IPS DF 19.7 (cell line): ENCODE measurements at regions not wholly inside any gene's neighbourhood (a gene's known extent, or its start where the extent isn't known, plus 50 kb on each side); places are given as distances from the start of the nearest gene placed in this dataset.
"Not testable (repeated sequence)": the region's sequence is repeated elsewhere in the genome, so short reads cannot be mapped to it uniquely, and the experiment has no call there.

Source experiments
- DNase-seq: peaks from one replicate; pipeline ENCODE4 v3.0.0-alpha.2; 2013; ENCODE audit warnings: low read depth, low spot score

- DNase-seq, result no peak
Observed at GRCh38 chr14:38053666-38054065, 154.0 kb upstream of the SSTR1 start.

- no peak for DNase-seq
Observed at GRCh38 chr14:38056270-38056669, 151.4 kb upstream of the SSTR1 start.

GRCh38 chr14:38062223-38062622 is 145.5 kb upstream of the SSTR1 start:
- DNase-seq, result not testable (repeated sequence)

- DNase-seq, result no peak
Observed at GRCh38 chr14:38063711-38064320, 143.9 kb upstream of the SSTR1 start.

- no peak for DNase-seq
Observed at GRCh38 chr14:38065106-38065762, 142.5 kb upstream of the SSTR1 start.

GRCh38 chr14:38070061-38070588 is 137.6 kb upstream of the SSTR1 start:
- no peak for DNase-seq

GRCh38 chr14:38073641-38074040 is 134.1 kb upstream of the SSTR1 start:
- DNase-seq, result no peak

- DNase-seq, result no peak
Observed at GRCh38 chr14:38074081-38074480, 133.6 kb upstream of the SSTR1 start.

- no peak for DNase-seq
Observed at GRCh38 chr14:38074754-38075153, 132.9 kb upstream of the SSTR1 start.

GRCh38 chr14:38078393-38078792 is 129.3 kb upstream of the SSTR1 start:
- no peak for DNase-seq

- no peak for DNase-seq
Observed at GRCh38 chr14:38079268-38079667, 128.4 kb upstream of the SSTR1 start.

GRCh38 chr14:38079886-38080285 is 127.8 kb upstream of the SSTR1 start:
- DNase-seq, result no peak

GRCh38 chr14:38080696-38081095 is 127.0 kb upstream of the SSTR1 start:
- no peak for DNase-seq

GRCh38 chr14:38083039-38083438 is 124.7 kb upstream of the SSTR1 start:
- no peak for DNase-seq

- no peak for DNase-seq
Observed at GRCh38 chr14:38089123-38089522, 118.6 kb upstream of the SSTR1 start.

GRCh38 chr14:38090506-38090905 is 117.2 kb upstream of the SSTR1 start:
- no peak for DNase-seq

- no peak for DNase-seq
Observed at GRCh38 chr14:38098074-38098836, 109.4 kb upstream of the SSTR1 start.

- no peak for DNase-seq
Observed at GRCh38 chr14:38101679-38102078, 106.0 kb upstream of the SSTR1 start.

GRCh38 chr14:38103542-38104225 is 104.0 kb upstream of the SSTR1 start:
- DNase-seq, result no peak

GRCh38 chr14:38105106-38105702 is 102.5 kb upstream of the SSTR1 start:
- no peak for DNase-seq

GRCh38 chr14:38107216-38107631 is 100.5 kb upstream of the SSTR1 start:
- DNase-seq, result no peak

- DNase-seq, result no peak
Observed at GRCh38 chr14:38108681-38109080, 99.0 kb upstream of the SSTR1 start.
